Panc1 (cell line): ENCODE measurements at regions not wholly inside any gene's neighbourhood (a gene's known extent, or its start where the extent isn't known, plus 50 kb on each side); places are given as distances from the start of the nearest gene placed in this dataset.

Source experiments
- CTCF ChIP-seq: fragments of 450-650 bp; IDR thresholded peaks from 2 replicates; pipeline ENCODE4 v1.5.1; 2017; ENCODE audit warnings: mild to moderate bottlenecking
- POLR2AphosphoS5 ChIP-seq: IDR thresholded peaks from 2 replicates; pipeline ENCODE4 v1.6.1; 2012; ENCODE audit warnings: mild to moderate bottlenecking, low read depth, low read length, moderate library complexity
- REST ChIP-seq, 2 experiments: IDR thresholded peaks; 2 replicates each; pipeline ENCODE4 v1.6.1; 2011 to 2012; ENCODE audit warnings: low read depth in 2 of 2, control low read depth in 1 of 2, low read length in 1 of 2, mild to moderate bottlenecking in 1 of 2, moderate library complexity in 1 of 2; ENCODE audit not compliant: insufficient read depth in 1 of 2
- SIN3A ChIP-seq: IDR thresholded peaks from 2 replicates; pipeline ENCODE4 v1.6.1; 2012; ENCODE audit warnings: low read depth, mild to moderate bottlenecking, low read length, moderate library complexity, borderline replicate concordance; ENCODE audit not compliant: insufficient read depth

- TF ChIP-seq CTCF (no peak), SIN3A (no peak), POLR2AphosphoS5 (no peak), REST (IDR thresholded peaks at IDR 0.05; ENCODE audit: insufficient read depth in 1 of 2, low read depth in 2 of 2, low read length in 1 of 2) (no peak)
Observed at GRCh38 chr13:85675151-85675907, 123.9 kb downstream of the SLITRK6 start.
